Neural crest cell (in vitro differentiated cells): ENCODE measurements at regions not wholly inside any gene's neighbourhood (a gene's known extent, or its start where the extent isn't known, plus 50 kb on each side); places are given as distances from the start of the nearest gene placed in this dataset.

Experiments
- DNase-seq: peaks from one replicate; pipeline ENCODE4 v3.0.0; 2021; ENCODE audit warnings: low read depth, mixed read lengths, low spot score
- H3K27ac Mint-ChIP-seq: one replicate; pipeline ENCODE4 v1.8.0; 2021; ENCODE audit warnings: mild to moderate bottlenecking, mixed read lengths; ENCODE audit not compliant: unreplicated experiment
- H3K27me3 Mint-ChIP-seq: 2 replicates; pipeline ENCODE4 v1.8.0; 2021; ENCODE audit warnings: low read depth, mild to moderate bottlenecking, mixed read lengths
- H3K36me3 Mint-ChIP-seq: 2 replicates; pipeline ENCODE4 v1.8.0; 2021; ENCODE audit warnings: low read depth, mild to moderate bottlenecking, mixed read lengths
- H3K4me1 Mint-ChIP-seq: 2 replicates; pipeline ENCODE4 v1.8.0; 2021; ENCODE audit warnings: mixed read lengths
- H3K4me3 Mint-ChIP-seq: one replicate; pipeline ENCODE4 v1.8.0; 2021; ENCODE audit warnings: mild to moderate bottlenecking, mixed read lengths
- H3K9me3 Mint-ChIP-seq: 2 replicates; pipeline ENCODE4 v1.8.0; 2021; ENCODE audit warnings: mixed read lengths
- CTCF ChIP-seq: fragments of 200-600 bp; sonication (generic); conservative IDR thresholded peaks from 2 replicates; pipeline ENCODE4 v1.5.0; 2021; ENCODE audit warnings: antibody characterized with exemption, mild to moderate bottlenecking

GRCh38 chr1:29949676-29950075, 713.4 kb downstream of the PTPRU start:
- Mint-ChIP-seq H3K4me1 (no peaks in the 10 kb centered on the region), H3K36me3 (no peaks in the 10 kb centered on the region), H3K9me3 (no peaks in the 10 kb centered on the region), H3K27me3 (peaks cover 27% of the 10 kb centered on the region), H3K4me3 (no peak overlapping the region), H3K27ac (no peak overlapping the region)
- no peak for DNase-seq
- TF ChIP-seq CTCF: no peak

GRCh38 chr1:29948581-29948980, 712.3 kb downstream of the PTPRU start:
- Mint-ChIP-seq H3K27ac (no peak overlapping the region), H3K36me3 (no peaks in the 10 kb centered on the region), H3K9me3 (no peaks in the 10 kb centered on the region), H3K4me3 (no peak overlapping the region), H3K4me1 (peaks cover 5% of the 10 kb centered on the region), H3K27me3 (peaks cover 24% of the 10 kb centered on the region)
- TF ChIP-seq CTCF: no peak
- no peak for DNase-seq

- Mint-ChIP-seq H3K27me3 (peaks cover 22% of the 10 kb centered on the region), H3K27ac (no peak overlapping the region), H3K4me1 (peaks cover 9% of the 10 kb centered on the region), H3K36me3 (no peaks in the 10 kb centered on the region), H3K9me3 (no peaks in the 10 kb centered on the region), H3K4me3 (no peak overlapping the region)
- no peak for DNase-seq
- TF ChIP-seq CTCF: no peak
These were observed 709.7 kb downstream of the PTPRU start for GRCh38 chr1:29946057-29946456.

- Mint-ChIP-seq H3K36me3 (no peaks in the 10 kb centered on the region), H3K4me3 (no peak overlapping the region), H3K27me3 (peaks cover 22% of the 10 kb centered on the region), H3K27ac (no peak overlapping the region), H3K4me1 (peaks cover 15% of the 10 kb centered on the region), H3K9me3 (no peaks in the 10 kb centered on the region)
- no peak for DNase-seq
- no peak for TF ChIP-seq CTCF
These were observed 709.1 kb downstream of the PTPRU start for GRCh38 chr1:29945426-29945825.

- peaks cover 22% of the 10 kb centered on the region for H3K27me3 Mint-ChIP-seq
- DNase-seq: no peak
- no peaks in the 10 kb centered on the region for H3K9me3 Mint-ChIP-seq
- no peak overlapping the region for H3K4me3 Mint-ChIP-seq
- no peak for TF ChIP-seq CTCF
- no peaks in the 10 kb centered on the region for H3K36me3 Mint-ChIP-seq
- no peak overlapping the region for H3K27ac Mint-ChIP-seq
- H3K4me1 Mint-ChIP-seq: peaks cover 15% of the 10 kb centered on the region
These were observed 708.1 kb downstream of the PTPRU start for GRCh38 chr1:29944253-29944905.
